Cardiac muscle cell (in vitro differentiated cells and primary cell): ENCODE measurements at regions not wholly inside any gene's neighbourhood (a gene's known extent, or its start where the extent isn't known, plus 50 kb on each side); places are given as distances from the start of the nearest gene placed in this dataset.

Experiments used
- DNase-seq, 2 donors: peaks; one replicate each; pipeline versions ENCODE4 v3.0.0 to v3.0.0-alpha.2; 2010 to 2017; ENCODE audit warnings: low read depth in 1 of 2, low spot score in 1 of 2
- H3K27ac ChIP-seq: fragments of 200-600 bp; sonication (generic); 2 replicates; pipeline ENCODE4 v1.5.1; 2016
- H3K27me3 ChIP-seq: fragments of 200-600 bp; sonication (generic); 2 replicates; pipeline ENCODE4 v1.6.0; 2016; ENCODE audit warnings: control low read depth
- H3K36me3 ChIP-seq: fragments of 200-600 bp; sonication (generic); 2 replicates; pipeline ENCODE4 v1.5.1; 2016; ENCODE audit warnings: control low read depth
- H3K4me1 ChIP-seq: fragments of 200-600 bp; sonication (generic); 2 replicates; pipeline ENCODE4 v1.8.1; 2017; ENCODE audit warnings: low read depth, mild to moderate bottlenecking, mixed run types
- H3K4me3 ChIP-seq: fragments of 200-600 bp; sonication (generic); 2 replicates; pipeline ENCODE4 v1.5.1; 2016; ENCODE audit warnings: mild to moderate bottlenecking
- H3K9me3 ChIP-seq: fragments of 200-600 bp; sonication (generic); 2 replicates; pipeline ENCODE4 v1.5.1; 2017; ENCODE audit warnings: low read depth, mild to moderate bottlenecking, control low read depth
- TF ChIP-seq, protein P1 (sequence below): IDR thresholded peaks from 2 replicates; pipeline ENCODE4 v1.5.1; 2012; ENCODE audit warnings: low read depth, mild to moderate bottlenecking, low read length

DNA sequence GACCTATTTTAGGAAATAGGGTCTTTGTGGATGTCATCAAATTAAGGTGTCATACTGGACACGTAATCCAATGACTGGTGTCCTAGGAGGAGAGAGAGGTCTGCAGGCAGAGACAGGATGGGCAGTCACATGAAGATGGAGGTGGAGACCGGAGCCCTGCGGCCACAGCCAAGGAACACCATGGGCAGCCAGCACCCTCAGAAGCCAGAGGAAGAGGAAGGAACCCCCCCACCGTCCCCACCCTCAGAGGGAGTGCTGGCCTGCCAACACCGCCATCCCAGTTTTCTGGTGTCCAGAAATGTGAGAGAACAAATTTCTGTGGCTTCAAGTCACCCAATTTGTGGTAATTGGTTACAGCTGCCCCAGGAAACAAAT, 88.3 kb downstream of the NSUN2 start:
- Histone ChIP-seq H3K36me3 (no peaks in the 10 kb centered on the region), H3K4me3 (no peak overlapping the region), H3K4me1 (peaks cover 8% of the 10 kb centered on the region), H3K9me3 (no peaks in the 10 kb centered on the region), H3K27ac (no peak overlapping the region), H3K27me3 (no peaks in the 10 kb centered on the region)
- TF ChIP-seq, protein P1, sequence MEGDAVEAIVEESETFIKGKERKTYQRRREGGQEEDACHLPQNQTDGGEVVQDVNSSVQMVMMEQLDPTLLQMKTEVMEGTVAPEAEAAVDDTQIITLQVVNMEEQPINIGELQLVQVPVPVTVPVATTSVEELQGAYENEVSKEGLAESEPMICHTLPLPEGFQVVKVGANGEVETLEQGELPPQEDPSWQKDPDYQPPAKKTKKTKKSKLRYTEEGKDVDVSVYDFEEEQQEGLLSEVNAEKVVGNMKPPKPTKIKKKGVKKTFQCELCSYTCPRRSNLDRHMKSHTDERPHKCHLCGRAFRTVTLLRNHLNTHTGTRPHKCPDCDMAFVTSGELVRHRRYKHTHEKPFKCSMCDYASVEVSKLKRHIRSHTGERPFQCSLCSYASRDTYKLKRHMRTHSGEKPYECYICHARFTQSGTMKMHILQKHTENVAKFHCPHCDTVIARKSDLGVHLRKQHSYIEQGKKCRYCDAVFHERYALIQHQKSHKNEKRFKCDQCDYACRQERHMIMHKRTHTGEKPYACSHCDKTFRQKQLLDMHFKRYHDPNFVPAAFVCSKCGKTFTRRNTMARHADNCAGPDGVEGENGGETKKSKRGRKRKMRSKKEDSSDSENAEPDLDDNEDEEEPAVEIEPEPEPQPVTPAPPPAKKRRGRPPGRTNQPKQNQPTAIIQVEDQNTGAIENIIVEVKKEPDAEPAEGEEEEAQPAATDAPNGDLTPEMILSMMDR = no peak
- DNase-seq = no peak
